ENCODE measurements at regions not wholly inside any gene's neighbourhood (a gene's known extent, or its start where the extent isn't known, plus 50 kb on each side); places are given as distances from the start of the nearest gene placed in this dataset.

DNA sequence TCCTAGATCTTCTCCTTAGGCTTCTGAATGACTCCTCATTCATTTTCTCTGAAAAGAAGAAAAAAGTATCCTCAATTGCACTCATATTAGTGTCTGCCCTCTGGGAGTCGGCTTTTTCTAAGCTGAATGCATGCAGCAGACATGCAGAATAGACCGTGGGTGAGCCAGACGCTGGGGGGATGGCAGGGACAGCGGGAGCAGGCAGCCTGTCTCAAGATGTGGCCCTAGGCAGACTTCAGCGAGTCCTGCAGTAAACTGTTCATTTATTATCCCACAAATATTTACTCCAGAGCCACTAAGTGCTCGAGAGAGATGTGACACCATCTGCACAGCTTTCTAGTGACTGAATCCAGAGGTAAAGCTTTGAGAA lies 164.9 kb upstream of the RAI14 start:
- H3K27me3 Mint-ChIP-seq (ENCODE audit: low read depth in 3 of 3): peaks cover 1 to 10% (median 8%) of the 10 kb centered on the region in 3 donors
- Histone ChIP-seq H3K4me3 (replicated peaks in 1 of 3; ENCODE audit: low read depth in 2 of 3, low read length in 3 of 3) (no peak overlapping the region), H3K27me3 (ENCODE audit: control insufficient read depth in 2 of 2, insufficient read depth in 2 of 2, low read length in 2 of 2) (peaks cover 2 to 3% of the 10 kb centered on the region in 2 donors), H4K20me1 (ENCODE audit: insufficient read depth, low read length) (no peaks in the 10 kb centered on the region), H3K9me3 (replicated peaks in 1 of 2; ENCODE audit: control insufficient read depth in 1 of 2, insufficient read depth in 1 of 2, low read length in 2 of 2) (no peaks in the 10 kb centered on the region), H3K4me2 (replicated peaks; ENCODE audit: extremely low read depth, low read length, poor library complexity, severe bottlenecking) (no peak overlapping the region), H3K36me3 (replicated peaks in 1 of 2; ENCODE audit: control insufficient read depth in 1 of 2, insufficient read depth in 2 of 2, low read length in 2 of 2) (no peaks in the 10 kb centered on the region), H3K79me2 (ENCODE audit: insufficient read depth, low read length) (no peaks in the 10 kb centered on the region), H3K9ac (ENCODE audit: insufficient read depth, low read length, poor library complexity, severe bottlenecking) (no peak overlapping the region), H2AFZ (ENCODE audit: insufficient read depth, low read depth, low read length, poor library complexity, severe bottlenecking) (peak overlapping the region; percentile 24), H3K4me1 (ENCODE audit: control insufficient read depth in 1 of 2, insufficient read depth in 2 of 2, low read length in 2 of 2) (peaks cover 0 to 9% of the 10 kb centered on the region in 2 donors), H3K27ac (ENCODE audit: low read depth in 1 of 2, low read length in 2 of 2) (no peak overlapping the region)
- intact Hi-C loops (cut with micrococcal nuclease): no loop called here
- no peak for DNase-seq
- H3K9me3 Mint-ChIP-seq: peaks cover 0 to 2% (median 0%) of the 10 kb centered on the region in 7 donors
- no peak overlapping the region for H3K4me3 Mint-ChIP-seq
- H3K4me1 Mint-ChIP-seq: peaks cover 8% of the 10 kb centered on the region
- no peak for TF ChIP-seq CTCF (IDR thresholded peaks at IDR 0.05)
- no peaks in the 10 kb centered on the region for H3K36me3 Mint-ChIP-seq
- H3K27ac Mint-ChIP-seq: no peak overlapping the region
- WGBS (ENCODE audit: insufficient coverage): 100% methylated on average over 6 of the region's 6 CpGs

GRCh38 chr5:34494111-34494755 lies 161.9 kb upstream of the RAI14 start:
- Mint-ChIP-seq H3K9me3 (peaks cover 0 to 3% (median 0%) of the 10 kb centered on the region in 7 donors), H3K27me3 (ENCODE audit: low read depth in 3 of 3) (peaks cover 0 to 6% (median 0%) of the 10 kb centered on the region in 3 donors), H3K36me3 (no peaks in the 10 kb centered on the region), H3K4me3 (no peak overlapping the region), H3K27ac (peak overlapping the region in 1 of 7 donors; percentile 2), H3K4me1 (peaks cover 24% of the 10 kb centered on the region)
- Histone ChIP-seq H3K4me1 (ENCODE audit: control insufficient read depth in 1 of 2, insufficient read depth in 2 of 2, low read length in 2 of 2) (peaks cover 14 to 27% of the 10 kb centered on the region in 2 donors), H3K27me3 (ENCODE audit: control insufficient read depth in 2 of 2, insufficient read depth in 2 of 2, low read length in 2 of 2) (no peaks in the 10 kb centered on the region), H3K4me3 (replicated peaks in 1 of 3; ENCODE audit: low read depth in 2 of 3, low read length in 3 of 3) (no peak overlapping the region), H3K36me3 (replicated peaks in 1 of 2; ENCODE audit: control insufficient read depth in 1 of 2, insufficient read depth in 2 of 2, low read length in 2 of 2) (no peaks in the 10 kb centered on the region), H3K4me2 (replicated peaks; ENCODE audit: extremely low read depth, low read length, poor library complexity, severe bottlenecking) (no peak overlapping the region), H2AFZ (ENCODE audit: insufficient read depth, low read depth, low read length, poor library complexity, severe bottlenecking) (peak overlapping the region; percentile 1), H3K9me3 (replicated peaks in 1 of 2; ENCODE audit: control insufficient read depth in 1 of 2, insufficient read depth in 1 of 2, low read length in 2 of 2) (no peaks in the 10 kb centered on the region), H3K9ac (ENCODE audit: insufficient read depth, low read length, poor library complexity, severe bottlenecking) (no peak overlapping the region), H3K27ac (ENCODE audit: low read depth in 1 of 2, low read length in 2 of 2) (no peak overlapping the region), H3K79me2 (ENCODE audit: insufficient read depth, low read length) (no peaks in the 10 kb centered on the region), H4K20me1 (ENCODE audit: insufficient read depth, low read length) (no peaks in the 10 kb centered on the region)
- 0% methylated on average over 1 of the region's 3 CpGs for WGBS (ENCODE audit: insufficient coverage)
- intact Hi-C loops (cut with micrococcal nuclease): no loop called here
- DNase-seq: peak; percentile 37 to 53 (median 38)
- TF ChIP-seq CTCF (IDR thresholded peaks at IDR 0.05): no peak

Data from CD14-positive monocyte (primary cell).